ENCODE measurements at regions not wholly inside any gene's neighbourhood (a gene's known extent, or its start where the extent isn't known, plus 50 kb on each side); places are given as distances from the start of the nearest gene placed in this dataset.
A peak's percentile ranks its signal among the peaks of the same experiment; 100 is the strongest.
"Not testable (repeated sequence)": the region's sequence is repeated elsewhere in the genome, so short reads cannot be mapped to it uniquely, and the experiment has no call there.

DNA sequence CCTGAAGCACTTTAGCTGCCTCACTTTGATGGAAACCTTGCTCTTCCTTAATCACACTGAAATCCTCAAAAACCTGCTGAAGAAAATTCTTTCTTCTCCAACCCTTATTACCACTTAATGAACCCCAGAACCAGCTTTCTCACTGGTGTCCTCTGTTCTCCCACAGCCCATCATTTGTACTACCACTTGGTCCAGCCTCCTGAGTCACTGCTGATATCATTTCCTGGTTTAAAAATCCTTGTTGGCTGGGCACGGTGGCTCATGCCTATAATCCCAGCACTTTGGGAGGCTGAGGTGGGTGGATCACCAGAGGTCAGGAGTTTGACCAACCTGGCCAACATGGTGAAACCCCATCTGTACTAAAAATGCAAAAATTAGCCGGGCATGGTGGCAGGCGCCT, 418.6 kb upstream of the KCNMB2 start:
- H3K4me3 ChIP-seq (replicated peaks; ENCODE audit: low read depth, low read length), result no peak overlapping the region
- DNase-seq (ENCODE audit: low read depth), result no peak
- TF ChIP-seq, protein P1, sequence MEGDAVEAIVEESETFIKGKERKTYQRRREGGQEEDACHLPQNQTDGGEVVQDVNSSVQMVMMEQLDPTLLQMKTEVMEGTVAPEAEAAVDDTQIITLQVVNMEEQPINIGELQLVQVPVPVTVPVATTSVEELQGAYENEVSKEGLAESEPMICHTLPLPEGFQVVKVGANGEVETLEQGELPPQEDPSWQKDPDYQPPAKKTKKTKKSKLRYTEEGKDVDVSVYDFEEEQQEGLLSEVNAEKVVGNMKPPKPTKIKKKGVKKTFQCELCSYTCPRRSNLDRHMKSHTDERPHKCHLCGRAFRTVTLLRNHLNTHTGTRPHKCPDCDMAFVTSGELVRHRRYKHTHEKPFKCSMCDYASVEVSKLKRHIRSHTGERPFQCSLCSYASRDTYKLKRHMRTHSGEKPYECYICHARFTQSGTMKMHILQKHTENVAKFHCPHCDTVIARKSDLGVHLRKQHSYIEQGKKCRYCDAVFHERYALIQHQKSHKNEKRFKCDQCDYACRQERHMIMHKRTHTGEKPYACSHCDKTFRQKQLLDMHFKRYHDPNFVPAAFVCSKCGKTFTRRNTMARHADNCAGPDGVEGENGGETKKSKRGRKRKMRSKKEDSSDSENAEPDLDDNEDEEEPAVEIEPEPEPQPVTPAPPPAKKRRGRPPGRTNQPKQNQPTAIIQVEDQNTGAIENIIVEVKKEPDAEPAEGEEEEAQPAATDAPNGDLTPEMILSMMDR (IDR thresholded peaks at IDR 0.05; ENCODE audit: low read length, missing control alignments), result no peak

DNA sequence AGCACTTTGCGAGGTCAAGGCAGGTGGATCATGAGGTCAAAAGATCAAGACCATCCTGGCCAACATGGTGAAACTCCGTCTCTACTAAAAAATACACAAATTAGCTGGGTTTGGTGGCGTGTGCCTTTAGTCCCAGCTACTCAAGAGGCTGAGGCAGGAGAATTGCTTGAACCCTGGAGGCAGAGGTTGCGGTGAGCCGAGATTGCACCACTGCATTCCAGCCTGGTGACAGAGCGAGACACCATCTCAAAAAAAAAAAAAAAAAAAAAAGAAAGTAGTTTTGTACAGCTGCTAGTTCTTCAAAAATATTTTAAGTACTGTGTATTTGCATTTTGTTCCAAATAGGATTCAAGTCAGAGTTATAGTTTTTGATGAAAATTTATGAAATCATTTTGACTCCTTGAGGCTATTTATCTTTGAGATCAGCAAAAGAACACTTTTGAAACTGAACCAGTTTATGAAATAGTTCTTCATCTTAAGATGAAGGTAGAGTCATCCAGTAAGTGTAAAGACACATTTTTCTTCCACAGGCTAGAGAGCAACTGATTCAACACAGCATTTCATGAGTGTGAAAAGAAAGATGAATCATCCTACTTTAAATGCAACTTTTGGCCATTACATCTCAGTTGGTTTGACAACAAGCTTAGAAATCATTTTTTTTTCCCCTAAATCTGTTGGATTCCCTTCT, 416.5 kb upstream of the KCNMB2 start:
- H3K4me3 ChIP-seq (replicated peaks; ENCODE audit: low read depth, low read length), result not testable (repeated sequence)
- peak; percentile 50 for DNase-seq (ENCODE audit: low read depth)

DNA sequence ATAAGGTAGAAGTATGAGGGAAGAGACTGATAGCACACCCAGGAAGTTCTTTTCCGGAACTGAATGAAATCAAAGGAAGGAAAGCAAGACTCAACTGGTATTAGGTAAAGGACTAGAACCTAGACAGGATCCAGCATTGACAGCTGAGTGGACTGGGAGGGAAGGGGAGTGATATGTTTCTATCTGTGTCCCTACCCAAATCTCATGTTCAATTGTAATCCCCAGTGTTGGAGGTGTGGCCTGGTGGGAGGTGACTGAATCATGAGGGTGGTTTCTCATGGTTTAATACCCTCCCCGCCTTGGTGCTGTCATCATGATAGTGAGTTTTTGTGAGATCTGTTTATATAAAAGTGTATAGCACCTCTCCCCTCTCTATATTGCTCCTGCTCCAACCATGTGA, 415.9 kb upstream of the KCNMB2 start:
- TF ChIP-seq, protein P1 (IDR thresholded peaks at IDR 0.05; ENCODE audit: low read length, missing control alignments), result no peak
- H3K4me3 ChIP-seq (replicated peaks; ENCODE audit: low read depth, low read length), result no peak overlapping the region
- DNase-seq (ENCODE audit: low read depth), result no peak

DNA sequence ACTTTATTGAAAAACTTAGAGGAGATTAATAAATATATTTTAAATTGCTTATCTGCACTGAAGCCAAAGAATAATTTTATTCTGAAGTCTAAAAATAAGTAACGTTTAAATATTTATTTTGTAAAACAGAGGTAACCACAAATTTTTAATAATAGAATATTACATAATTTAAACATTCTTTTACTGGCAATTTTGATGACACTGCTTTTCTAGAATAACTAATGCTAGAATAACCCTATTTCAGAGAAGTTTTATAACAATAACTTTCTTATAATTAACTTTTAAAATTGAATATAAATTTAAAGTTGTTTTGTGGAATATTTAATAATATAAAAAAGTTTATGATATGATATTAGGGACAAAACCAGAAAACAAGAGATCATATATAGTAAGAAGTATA, 409.6 kb upstream of the KCNMB2 start:
- TF ChIP-seq, protein P1 (IDR thresholded peaks at IDR 0.05; ENCODE audit: low read length, missing control alignments), result no peak
- H3K4me3 ChIP-seq (replicated peaks; ENCODE audit: low read depth, low read length), result no peak overlapping the region

DNA sequence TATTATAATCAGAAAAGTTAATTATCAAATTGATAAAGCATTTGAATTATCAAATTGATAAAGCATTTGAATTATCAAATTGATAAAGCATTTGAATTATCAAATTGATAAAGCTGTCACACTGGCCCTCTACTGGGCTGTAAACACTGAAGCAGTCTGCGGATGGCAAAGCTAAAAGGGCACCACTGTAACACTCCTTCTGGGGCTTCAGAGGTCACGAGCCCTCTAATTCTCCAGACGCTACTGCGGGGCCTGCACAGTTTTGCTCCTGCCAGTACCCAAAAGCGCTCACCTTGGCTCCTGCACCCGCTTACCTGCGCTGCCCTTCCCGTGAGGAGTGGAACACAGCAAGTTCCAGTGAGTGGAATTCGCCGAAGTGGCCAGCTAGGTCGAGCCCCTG, 409.0 kb upstream of the KCNMB2 start:
- TF ChIP-seq, protein P1 (IDR thresholded peaks at IDR 0.05; ENCODE audit: low read length, missing control alignments), result no peak
- DNase-seq (ENCODE audit: low read depth), result no peak
- H3K4me3 ChIP-seq (replicated peaks; ENCODE audit: low read depth, low read length), result no peak overlapping the region

More for the DNA sequence above, 409.6 kb upstream of the KCNMB2 start:
- no peak for DNase-seq (ENCODE audit: low read depth)

DNA sequence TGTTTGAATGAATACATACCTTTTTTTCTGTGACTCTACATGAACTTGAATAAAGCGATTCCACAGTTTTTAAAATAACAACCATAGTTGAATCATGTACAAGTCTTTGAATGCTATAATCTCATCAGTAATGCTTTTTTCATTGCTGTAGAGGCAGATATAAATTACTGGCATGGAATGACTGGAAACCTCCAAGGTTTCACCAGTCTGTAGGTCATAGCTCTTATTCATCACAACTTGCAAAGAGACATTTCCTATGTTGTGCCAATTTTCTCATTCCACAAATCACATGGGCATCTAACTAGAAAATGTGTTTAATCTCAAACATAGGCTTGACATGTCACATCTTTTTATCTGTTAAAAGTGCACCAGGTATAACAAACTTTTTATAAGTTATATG, 407.1 kb upstream of the KCNMB2 start:
- H3K4me3 ChIP-seq (replicated peaks; ENCODE audit: low read depth, low read length), result no peak overlapping the region
- DNase-seq (ENCODE audit: low read depth), result peak; percentile 8
- TF ChIP-seq, protein P1 (IDR thresholded peaks at IDR 0.05; ENCODE audit: low read length, missing control alignments), result no peak

DNA sequence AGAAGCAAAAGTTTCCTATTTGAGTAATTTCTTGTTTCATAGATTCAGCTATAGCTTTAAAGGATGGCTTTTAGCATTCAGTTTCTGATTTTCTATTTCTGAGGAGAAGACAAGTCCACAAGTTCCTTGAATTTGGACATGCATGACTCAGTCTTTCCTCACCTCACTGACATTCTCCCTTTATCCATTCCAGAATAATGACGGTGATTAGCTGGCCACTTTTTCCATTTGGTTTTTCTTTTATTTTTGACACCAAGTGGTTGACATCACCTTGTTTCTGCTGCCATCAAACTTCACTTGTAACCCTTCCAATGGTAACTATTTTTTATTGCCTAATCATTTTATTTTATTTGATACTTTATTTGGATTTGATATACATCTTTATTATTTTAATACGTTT, 404.4 kb upstream of the KCNMB2 start:
- TF ChIP-seq, protein P1 (IDR thresholded peaks at IDR 0.05; ENCODE audit: low read length, missing control alignments), result no peak
- peak; percentile 66 for DNase-seq (ENCODE audit: low read depth)
- H3K4me3 ChIP-seq (replicated peaks; ENCODE audit: low read depth, low read length), result no peak overlapping the region

Measured in fibroblast of pulmonary artery (primary cell).